CD14-positive monocyte (primary cell): ENCODE measurements at regions not wholly inside any gene's neighbourhood (a gene's known extent, or its start where the extent isn't known, plus 50 kb on each side); places are given as distances from the start of the nearest gene placed in this dataset.

Experiments
- DNase-seq, 3 donors: peaks; one replicate each; pipeline ENCODE4 v3.0.0-alpha.2; 2011 to 2022
- H2AFZ ChIP-seq: 2 replicates; pipeline ENCODE4 v1.6.0; 2012; ENCODE audit warnings: mild to moderate bottlenecking, low read depth, low read length, inconsistent platforms; ENCODE audit not compliant: insufficient read depth, poor library complexity, severe bottlenecking
- H3K27ac ChIP-seq, 2 donors: 1 replicate in 1 of 2; 2 replicates in 1 of 2; pipeline ENCODE4 v1.5.1; 2012 to 2013; ENCODE audit warnings: low read length in 2 of 2, control low read depth in 1 of 2, inconsistent platforms in 1 of 2, low read depth in 1 of 2, mild to moderate bottlenecking in 1 of 2
- H3K27me3 ChIP-seq, 2 donors: one replicate each; pipeline versions ENCODE4 v1.6.0 to v1.6.1; 2011 to 2013; ENCODE audit warnings: low read length in 2 of 2; ENCODE audit not compliant: control insufficient read depth in 2 of 2, insufficient read depth in 2 of 2
- H3K36me3 ChIP-seq, 2 donors: replicated peaks in 1 of 2; 1 replicate in 1 of 2; 2 replicates in 1 of 2; pipeline versions ENCODE4 v1.5.1 to v1.6.1; 2012 to 2013; ENCODE audit warnings: low read length in 2 of 2, control low read depth in 1 of 2, inconsistent platforms in 1 of 2, mild to moderate bottlenecking in 1 of 2; ENCODE audit not compliant: insufficient read depth in 2 of 2, control insufficient read depth in 1 of 2
- H3K4me1 ChIP-seq, 2 donors: 1 replicate in 1 of 2; 2 replicates in 1 of 2; pipeline versions ENCODE4 v1.5.1 to v1.6.1; 2012 to 2013; ENCODE audit warnings: low read length in 2 of 2, control low read depth in 1 of 2, inconsistent platforms in 1 of 2, mild to moderate bottlenecking in 1 of 2, moderate library complexity in 1 of 2; ENCODE audit not compliant: insufficient read depth in 2 of 2, control insufficient read depth in 1 of 2
- H3K4me2 ChIP-seq: replicated peaks from 2 replicates; pipeline ENCODE3; 2012; ENCODE audit warnings: low read length, moderate library complexity, mild to moderate bottlenecking; ENCODE audit not compliant: poor library complexity, severe bottlenecking; ENCODE audit errors: extremely low read depth
- H3K4me3 ChIP-seq, 3 experiments: fragments of 200-600 bp in 1 of 3; sonication (generic) in 1 of 3; replicated peaks in 1 of 3; 1 replicate in 2 of 3; 2 replicates in 1 of 3; pipeline ENCODE4 v1.5.1; 2011 to 2013; ENCODE audit warnings: low read length in 3 of 3, mild to moderate bottlenecking in 3 of 3, control low read depth in 2 of 3, low read depth in 2 of 3, inconsistent platforms in 1 of 3, moderate library complexity in 1 of 3
- H3K79me2 ChIP-seq: 2 replicates; pipeline ENCODE4 v1.6.0; 2012; ENCODE audit warnings: mild to moderate bottlenecking, control low read depth, inconsistent platforms, low read length, moderate library complexity; ENCODE audit not compliant: insufficient read depth
- H3K9ac ChIP-seq: 2 replicates; pipeline ENCODE4 v1.6.0; 2017; ENCODE audit warnings: low read length, mild to moderate bottlenecking; ENCODE audit not compliant: insufficient read depth, poor library complexity, severe bottlenecking
- H3K9me3 ChIP-seq, 2 donors: replicated peaks in 1 of 2; 1 replicate in 1 of 2; 2 replicates in 1 of 2; pipeline versions ENCODE4 v1.5.1 to v1.6.1; 2012 to 2013; ENCODE audit warnings: low read length in 2 of 2, control low read depth in 1 of 2; ENCODE audit not compliant: control insufficient read depth in 1 of 2, insufficient read depth in 1 of 2
- H4K20me1 ChIP-seq: 2 replicates; pipeline ENCODE4 v1.6.0; 2012; ENCODE audit warnings: mild to moderate bottlenecking, low read length, control low read depth, moderate library complexity; ENCODE audit not compliant: insufficient read depth
- H3K27ac Mint-ChIP-seq, 7 donors: one replicate each; pipeline ENCODE4 v1.8.0; 2020; ENCODE audit warnings: mild to moderate bottlenecking in 7 of 7, mixed read lengths in 7 of 7, moderate library complexity in 6 of 7, inconsistent platforms in 2 of 7
- H3K27me3 Mint-ChIP-seq, 3 donors: one replicate each; pipeline ENCODE4 v1.8.0; 2021 to 2022; ENCODE audit warnings: low read depth in 3 of 3, mild to moderate bottlenecking in 3 of 3, mixed read lengths in 3 of 3, moderate library complexity in 3 of 3, inconsistent platforms in 1 of 3
- H3K36me3 Mint-ChIP-seq, 2 donors: one replicate each; pipeline ENCODE4 v1.8.0; 2020; ENCODE audit warnings: mixed read lengths in 2 of 2, inconsistent platforms in 1 of 2, mild to moderate bottlenecking in 1 of 2
- H3K4me1 Mint-ChIP-seq: one replicate; pipeline ENCODE4 v1.8.0; 2020; ENCODE audit warnings: mild to moderate bottlenecking, mixed read lengths
- H3K4me3 Mint-ChIP-seq, 2 donors: one replicate each; pipeline ENCODE4 v1.8.0; 2020; ENCODE audit warnings: mild to moderate bottlenecking in 2 of 2, mixed read lengths in 2 of 2, moderate library complexity in 1 of 2
- H3K9me3 Mint-ChIP-seq, 7 donors: one replicate each; pipeline ENCODE4 v1.8.0; 2020 to 2022; ENCODE audit warnings: mixed read lengths in 7 of 7, mild to moderate bottlenecking in 6 of 7, moderate library complexity in 6 of 7, inconsistent platforms in 2 of 7
- CTCF ChIP-seq: fragments of 200-600 bp; IDR thresholded peaks from one replicate; pipeline ENCODE4 v1.8.0; 2022; ENCODE audit warnings: antibody characterized with exemption, mild to moderate bottlenecking
- WGBS: methylation state at CpG from one replicate; pipeline ENCODE4 v1.1.5; 2013; ENCODE audit warnings: missing lambda C conversion rate; ENCODE audit not compliant: insufficient coverage; 5-methylcytosine and 5-hydroxymethylcytosine counted together
- intact Hi-C, 2 donors: fragments of 100-400 bp; cut with micrococcal nuclease; formaldehyde crosslinking; loops; one replicate each; pipeline versions ENCODE4 v1.15.0 to v1.15.1; 2023

DNA sequence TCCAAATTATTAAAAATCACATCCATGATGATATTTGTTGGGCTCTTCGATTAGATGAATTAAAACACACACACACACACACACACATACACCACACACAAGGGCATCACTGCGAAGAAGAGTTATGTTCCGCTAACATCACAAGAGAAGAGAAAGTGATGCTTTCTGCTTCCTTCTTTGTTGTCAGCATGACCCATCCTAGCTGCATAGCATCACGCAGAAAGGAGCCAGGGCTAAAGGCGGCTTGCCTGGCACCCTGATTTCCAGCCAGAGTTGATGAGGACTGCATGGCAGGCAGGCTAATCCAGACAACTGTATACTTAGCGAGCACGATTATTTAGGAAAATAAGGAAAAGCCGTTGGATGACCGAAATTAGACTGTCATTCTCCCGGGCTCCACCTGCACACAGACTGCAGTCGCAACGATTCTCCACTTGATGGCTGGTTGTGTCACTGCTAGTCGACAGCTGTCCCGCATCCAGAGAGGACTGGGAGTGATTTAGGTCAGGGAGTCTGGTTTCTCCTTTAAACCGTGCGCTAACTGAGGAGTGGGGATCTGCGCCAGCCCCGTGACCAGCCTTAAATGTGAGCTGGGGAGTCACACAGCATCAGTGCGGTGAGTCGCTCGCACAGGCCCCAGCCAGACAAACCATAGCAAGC lies 70.6 kb upstream of the SOX4 start:
- H3K9ac ChIP-seq, result no peak overlapping the region
- Mint-ChIP-seq H3K36me3 (no peaks in the 10 kb centered on the region), H3K4me1 (no peaks in the 10 kb centered on the region), H3K4me3 (no peak overlapping the region), H3K9me3 (no peaks in the 10 kb centered on the region), H3K27ac (no peak overlapping the region), H3K27me3 (peaks cover 1 to 4% (median 2%) of the 10 kb centered on the region in 3 donors)
- H3K27ac ChIP-seq, result no peak overlapping the region
- no peaks in the 10 kb centered on the region for H4K20me1 ChIP-seq
- H3K4me1 ChIP-seq, result no peaks in the 10 kb centered on the region
- H2AFZ ChIP-seq, result no peak overlapping the region
- H3K9me3 ChIP-seq, result no peaks in the 10 kb centered on the region
- no peaks in the 10 kb centered on the region for H3K79me2 ChIP-seq
- no peaks in the 10 kb centered on the region for H3K36me3 ChIP-seq
- 90% methylated on average over 19 of the region's 21 CpGs for WGBS
- no peak overlapping the region for H3K4me3 ChIP-seq
- no peaks in the 10 kb centered on the region for H3K27me3 ChIP-seq
- H3K4me2 ChIP-seq, result no peak overlapping the region
- intact Hi-C loops, result no loop called here
- no peak for TF ChIP-seq CTCF
- no peak for DNase-seq

GRCh38 chr6:21523652-21524051 lies 69.9 kb upstream of the SOX4 start:
- Mint-ChIP-seq H3K27ac (no peak overlapping the region), H3K4me3 (no peak overlapping the region), H3K9me3 (no peaks in the 10 kb centered on the region), H3K27me3 (peaks cover 1 to 4% (median 2%) of the 10 kb centered on the region in 3 donors), H3K4me1 (no peaks in the 10 kb centered on the region), H3K36me3 (no peaks in the 10 kb centered on the region)
- Histone ChIP-seq H3K79me2 (no peaks in the 10 kb centered on the region), H3K4me2 (no peak overlapping the region), H3K27ac (no peak overlapping the region), H3K4me1 (no peaks in the 10 kb centered on the region), H3K9ac (no peak overlapping the region), H3K27me3 (no peaks in the 10 kb centered on the region), H3K36me3 (no peaks in the 10 kb centered on the region), H2AFZ (no peak overlapping the region), H4K20me1 (no peaks in the 10 kb centered on the region), H3K9me3 (no peaks in the 10 kb centered on the region), H3K4me3 (no peak overlapping the region)
- no peak for DNase-seq
- TF ChIP-seq CTCF, result no peak
- WGBS, result 84% methylated on average over 3 of the region's 3 CpGs
- intact Hi-C loops, result no loop called here
